Pons (tissue), 1 donor: ENCODE measurements at regions not wholly inside any gene's neighbourhood (a gene's known extent, or its start where the extent isn't known, plus 50 kb on each side); places are given as distances from the start of the nearest gene placed in this dataset.

ENCODE experiments used
- DNase-seq: peaks from one replicate; pipeline ENCODE4 v3.0.0-alpha.2; 2016; ENCODE audit warnings: low spot score

GRCh38 chrY:8673896-8674295, 663.4 kb upstream of the TSPY4 start:
- no peak for DNase-seq

- DNase-seq = peak; percentile 72
Observed at GRCh38 chrY:8677336-8677935, 659.8 kb upstream of the TSPY4 start.

- DNase-seq = no peak
Observed at GRCh38 chrY:8687154-8687553, 650.1 kb upstream of the TSPY4 start.

GRCh38 chrY:8690901-8691685, 646.2 kb upstream of the TSPY4 start:
- DNase-seq = no peak

GRCh38 chrY:8698571-8698970, 638.7 kb upstream of the TSPY4 start:
- no peak for DNase-seq

- no peak for DNase-seq
Observed at GRCh38 chrY:8705636-8706300, 631.5 kb upstream of the TSPY4 start.

GRCh38 chrY:8712296-8712695, 625.0 kb upstream of the TSPY4 start:
- no peak for DNase-seq

- DNase-seq = no peak
Observed at GRCh38 chrY:8715226-8715625, 622.0 kb upstream of the TSPY4 start.

GRCh38 chrY:8726616-8727015, 610.6 kb upstream of the TSPY4 start:
- peak; percentile 79 for DNase-seq

GRCh38 chrY:8729971-8730370, 607.3 kb upstream of the TSPY4 start:
- no peak for DNase-seq

- DNase-seq = no peak
Observed at GRCh38 chrY:8741343-8742069, 595.8 kb upstream of the TSPY4 start.

GRCh38 chrY:8764184-8764583, 573.1 kb upstream of the TSPY4 start:
- no peak for DNase-seq

- DNase-seq = no peak
Observed at GRCh38 chrY:8781184-8781890, 555.9 kb upstream of the TSPY4 start.

- DNase-seq = no peak
Observed at GRCh38 chrY:8794561-8794960, 542.7 kb upstream of the TSPY4 start.

- no peak for DNase-seq
Observed at GRCh38 chrY:8804317-8804716, 532.9 kb upstream of the TSPY4 start.

- no peak for DNase-seq
Observed at GRCh38 chrY:8807648-8808408, 529.4 kb upstream of the TSPY4 start.

GRCh38 chrY:8808611-8809010, 528.7 kb upstream of the TSPY4 start:
- peak; percentile 28 for DNase-seq

- no peak for DNase-seq
Observed at GRCh38 chrY:8809076-8809475, 528.2 kb upstream of the TSPY4 start.

- no peak for DNase-seq
Observed at GRCh38 chrY:8814143-8814542, 523.1 kb upstream of the TSPY4 start.

- DNase-seq = no peak
Observed at GRCh38 chrY:8815616-8816015, 521.6 kb upstream of the TSPY4 start.

- no peak for DNase-seq
Observed at GRCh38 chrY:8820032-8820431, 517.2 kb upstream of the TSPY4 start.
